HepG2 (cell line): ENCODE measurements at regions not wholly inside any gene's neighbourhood (a gene's known extent, or its start where the extent isn't known, plus 50 kb on each side); places are given as distances from the start of the nearest gene placed in this dataset.

ENCODE experiments used
- ATAC-seq: fragments of 200-7000 bp; cut with Tn5 transposase; 3 replicates; pipeline ENCODE4 v1.9.1; 2020; ENCODE audit warnings: mild to moderate bottlenecking, moderate library complexity
- BruUV-seq: library from RNA; stranded (reverse); fragments of 400-500 nt; replicated peaks from 2 replicates; lab custom pipeline; 2021; lab: Mats Ljungman, UMichigan
- CTCF ChIA-PET: fragments of 300-600 bp; formaldehyde crosslinking; extraction: SDS; loops from one replicate; lab custom pipeline; 2021; ENCODE audit warnings: low total read pairs, inconsistent platforms, low intra/inter-chr PET ratio; lab: Yijun Ruan, JAX
- POLR2A ChIA-PET: fragments of 350-600 bp; sonication (Branson Sonifier 250); formaldehyde crosslinking; loops from one replicate; lab custom pipeline; 2020; ENCODE audit warnings: antibody characterized with exemption, inconsistent platforms; lab: Yijun Ruan, JAX
- DNase-seq: peaks from one replicate; pipeline ENCODE4 v3.0.0-alpha.2; 2015; ENCODE audit warnings: low spot score
- FAIRE-seq: peaks from 3 replicates; lab custom pipeline; 2011; peaks lifted over from hg19 to GRCh38; lab: Jason Lieb, UNC
- H2AFZ ChIP-seq: one replicate; pipeline ENCODE4 v1.6.1; 2011; ENCODE audit warnings: low read length, inconsistent platforms
- H3K27ac ChIP-seq: fragments of 300-600 bp; 3 replicates; pipeline ENCODE4 v1.8.0; 2011; ENCODE audit warnings: mixed run types, mild to moderate bottlenecking, mixed read lengths, low read length, inconsistent platforms; ENCODE audit not compliant: insufficient read depth; ENCODE audit errors: extremely low read length
- H3K27me3 ChIP-seq, 2 experiments: fragments of 200-600 bp in 1 of 2; 2 replicates in 1 of 2; 3 replicates in 1 of 2; pipeline versions ENCODE4 v1.6.0 to v1.8.0; 2011; ENCODE audit warnings: low read length in 2 of 2, mild to moderate bottlenecking in 2 of 2, moderate library complexity in 2 of 2, inconsistent platforms in 1 of 2; ENCODE audit not compliant: insufficient read depth in 2 of 2, control insufficient read depth in 1 of 2
- H3K36me3 ChIP-seq, 2 experiments: fragments of 200-600 bp in 1 of 2; replicated peaks in 1 of 2; 2 replicates in 1 of 2; 3 replicates in 1 of 2; pipeline versions ENCODE4 v1.5.1 to v1.8.0; 2011; ENCODE audit warnings: low read length in 2 of 2, inconsistent platforms in 1 of 2; ENCODE audit not compliant: insufficient read depth in 2 of 2, control insufficient read depth in 1 of 2
- H3K4me1 ChIP-seq: 2 replicates; pipeline ENCODE4 v1.5.1; 2012; ENCODE audit warnings: low read length, inconsistent platforms; ENCODE audit not compliant: insufficient read depth
- H3K4me2 ChIP-seq: 2 replicates; pipeline ENCODE4 v1.6.0; 2011; ENCODE audit warnings: low read depth, low read length, inconsistent platforms
- H3K4me3 ChIP-seq, 3 experiments: fragments of 200-600 bp in 1 of 3; sonication (generic), shearing (Covaris generic) in 1 of 3; replicated peaks in 1 of 3; 2 replicates each; pipeline ENCODE4 v1.5.1; 2011 to 2016; ENCODE audit warnings: low read length in 3 of 3, inconsistent platforms in 2 of 3, low read depth in 2 of 3, mild to moderate bottlenecking in 2 of 3, control low read depth in 1 of 3, mixed read lengths in 1 of 3; ENCODE audit not compliant: insufficient read depth in 1 of 3
- H3K79me2 ChIP-seq: one replicate; pipeline ENCODE4 v1.6.1; 2011; ENCODE audit warnings: low read length, inconsistent platforms; ENCODE audit not compliant: insufficient read depth
- H3K9ac ChIP-seq: 2 replicates; pipeline ENCODE4 v1.6.0; 2011; ENCODE audit warnings: mild to moderate bottlenecking, low read depth, low read length, inconsistent platforms; ENCODE audit not compliant: insufficient read depth
- H3K9me3 ChIP-seq: 2 replicates; pipeline ENCODE4 v1.5.1; 2012; ENCODE audit warnings: mild to moderate bottlenecking, low read length
- H4K20me1 ChIP-seq: 2 replicates; pipeline ENCODE4 v1.6.0; 2011; ENCODE audit warnings: inconsistent platforms, mild to moderate bottlenecking, low read length, moderate library complexity; ENCODE audit not compliant: insufficient read depth
- MEIS1 ChIP-seq: sonication (generic); formaldehyde crosslinking; IDR thresholded peaks from 2 replicates; pipeline ENCODE4 v1.9.0; 2021; ENCODE audit warnings: mild to moderate bottlenecking, missing genetic modification reagents, moderate library complexity, borderline replicate concordance
- RCOR2 ChIP-seq: IDR thresholded peaks from 2 replicates; pipeline ENCODE4 v1.6.1; 2016; ENCODE audit warnings: missing biosample characterization, missing genetic modification reagents
- SNAPC4 ChIP-seq: sonication (generic); formaldehyde crosslinking; IDR thresholded peaks from 2 replicates; pipeline ENCODE4 v1.4.0; 2020; ENCODE audit warnings: mild to moderate bottlenecking, missing genetic modification reagents
- SRSF4 ChIP-seq: fragments of 200-400 bp; formaldehyde crosslinking; IDR thresholded peaks from one replicate; pipeline ENCODE4 v1.6.1; 2018; ENCODE audit warnings: mild to moderate bottlenecking, low read depth, low read length, moderate library complexity; ENCODE audit not compliant: poor library complexity, severe bottlenecking
- ZC3H13 ChIP-seq: sonication (generic); formaldehyde crosslinking; IDR thresholded peaks from 2 replicates; pipeline ENCODE4 v1.8.1; 2023; ENCODE audit warnings: mild to moderate bottlenecking, missing genetic modification reagents, moderate library complexity
- ZNF232 ChIP-seq: sonication (generic); formaldehyde crosslinking; IDR thresholded peaks from 2 replicates; pipeline ENCODE4 v1.4.0; 2020; ENCODE audit warnings: missing genetic modification reagents, borderline replicate concordance
- ZNF326 ChIP-seq: sonication (generic); formaldehyde crosslinking; IDR thresholded peaks from 2 replicates; pipeline ENCODE4 v1.4.0; 2020; ENCODE audit warnings: missing genetic modification reagents, borderline replicate concordance
- ZNF367 ChIP-seq: sonication (generic); formaldehyde crosslinking; IDR thresholded peaks from 2 replicates; pipeline ENCODE4 v1.4.0; 2020; ENCODE audit warnings: missing genetic modification reagents, borderline replicate concordance
- ZNF441 ChIP-seq: sonication (generic); formaldehyde crosslinking; IDR thresholded peaks from 2 replicates; pipeline ENCODE4 v1.7.0; 2021; ENCODE audit warnings: missing genetic modification reagents, borderline replicate concordance
- ZNF770 ChIP-seq: sonication (generic); formaldehyde crosslinking; IDR thresholded peaks from 2 replicates; pipeline ENCODE4 v1.5.0; 2020; ENCODE audit warnings: mild to moderate bottlenecking, missing genetic modification reagents
- ZSCAN5A ChIP-seq: sonication (generic); formaldehyde crosslinking; IDR thresholded peaks from 2 replicates; pipeline ENCODE4 v1.8.0; 2022; ENCODE audit warnings: mild to moderate bottlenecking, missing genetic modification reagents, borderline replicate concordance
- WGBS: methylation state at CpG from one replicate; pipeline ENCODE4 v1.1.6; 2017; ENCODE audit warnings: low lambda C conversion rate; 5-methylcytosine and 5-hydroxymethylcytosine counted together
- in situ Hi-C: cut with HindIII; loops from 2 replicates; pipeline ENCODE4 v1.10.0; 2017; ENCODE audit warnings: low pct_unique_long_range_greater_than_20kb; ENCODE audit not compliant: extremely low pct_ligation_motif_present
- intact Hi-C: fragments of 100-400 bp; cut with micrococcal nuclease; formaldehyde crosslinking; loops from one replicate; pipeline ENCODE4 v1.10.0; 2022; ENCODE audit not compliant: unreplicated experiment

- FAIRE-seq (no peak), ATAC-seq (no peak), DNase-seq (no peak)
- 0% methylated on average over 3 of the region's 3 CpGs for WGBS
- no peak for TF ChIP-seq SRSF4
- TF ChIP-seq ZNF367 (CRISPR knock-in tag), result no peak
- no peak for TF ChIP-seq ZNF770 (CRISPR knock-in tag)
- TF ChIP-seq MEIS1, result no peak
- no peak for TF ChIP-seq ZNF441 (CRISPR knock-in tag)
- TF ChIP-seq ZNF232 (CRISPR knock-in tag), result no peak
- TF ChIP-seq RCOR2 (CRISPR knock-in tag), result no peak
- no peak for TF ChIP-seq ZNF326 (CRISPR knock-in tag)
- TF ChIP-seq SNAPC4, result no peak
- no peak for TF ChIP-seq ZSCAN5A (CRISPR knock-in tag)
- TF ChIP-seq ZC3H13 (CRISPR knock-in tag), result no peak
- H4K20me1 ChIP-seq, result no peaks in the 10 kb centered on the region
- H3K36me3 ChIP-seq, result no peaks in the 10 kb centered on the region
- intact Hi-C loops (loop anchor here (10.0 kb wide), 1 partner anchor 351 kb away; no protein-coding TSS in a partner anchor), in situ Hi-C loops (no loop called here)
- no peaks in the 10 kb centered on the region for H3K79me2 ChIP-seq
- H3K9ac ChIP-seq, result no peak overlapping the region
- POLR2A ChIA-PET, result no interaction called here
- no peaks in the 10 kb centered on the region for H3K9me3 ChIP-seq
- no peak overlapping the region for H3K4me2 ChIP-seq
- H3K4me1 ChIP-seq, result no peaks in the 10 kb centered on the region
- CTCF ChIA-PET, result no interaction called here
- no peak overlapping the region for H2AFZ ChIP-seq
- no peak overlapping the region for H3K27ac ChIP-seq
- no TSS peak for BruUV-seq
- H3K27me3 ChIP-seq, result no peaks in the 10 kb centered on the region; a peak in 1 of 5 replicates
- H3K4me3 ChIP-seq, result no peak overlapping the region
Observed at GRCh38 chr4:83996254-83996653, 460.3 kb downstream of the GPAT3 start.
